Type B pancreatic cell (in vitro differentiated cells): ENCODE measurements at regions not wholly inside any gene's neighbourhood (a gene's known extent, or its start where the extent isn't known, plus 50 kb on each side); places are given as distances from the start of the nearest gene placed in this dataset.

Experiments
- DNase-seq: peaks from one replicate; pipeline ENCODE4 v3.0.0; 2021; ENCODE audit warnings: mixed read lengths; ENCODE audit not compliant: unreplicated experiment; ENCODE audit errors: extremely low spot score
- H3K27ac Mint-ChIP-seq: 2 replicates; pipeline ENCODE4 v1.8.0; 2021; ENCODE audit warnings: mild to moderate bottlenecking, mixed read lengths
- H3K27me3 Mint-ChIP-seq: 2 replicates; pipeline ENCODE4 v1.8.0; 2021; ENCODE audit warnings: mixed read lengths
- H3K36me3 Mint-ChIP-seq: 2 replicates; pipeline ENCODE4 v1.8.0; 2021; ENCODE audit warnings: mixed read lengths
- H3K4me1 Mint-ChIP-seq: one replicate; pipeline ENCODE4 v1.8.0; 2021; ENCODE audit warnings: mixed read lengths; ENCODE audit not compliant: unreplicated experiment
- H3K4me3 Mint-ChIP-seq: 2 replicates; pipeline ENCODE4 v1.8.0; 2021; ENCODE audit warnings: mild to moderate bottlenecking, mixed read lengths
- H3K9me3 Mint-ChIP-seq: 2 replicates; pipeline ENCODE4 v1.8.0; 2021; ENCODE audit warnings: mixed read lengths
- TF ChIP-seq, protein P1 (sequence below): fragments of 200-600 bp; sonication (generic); conservative IDR thresholded peaks from 2 replicates; pipeline ENCODE4 v1.5.0; 2021; ENCODE audit warnings: antibody characterized with exemption, mild to moderate bottlenecking

DNA sequence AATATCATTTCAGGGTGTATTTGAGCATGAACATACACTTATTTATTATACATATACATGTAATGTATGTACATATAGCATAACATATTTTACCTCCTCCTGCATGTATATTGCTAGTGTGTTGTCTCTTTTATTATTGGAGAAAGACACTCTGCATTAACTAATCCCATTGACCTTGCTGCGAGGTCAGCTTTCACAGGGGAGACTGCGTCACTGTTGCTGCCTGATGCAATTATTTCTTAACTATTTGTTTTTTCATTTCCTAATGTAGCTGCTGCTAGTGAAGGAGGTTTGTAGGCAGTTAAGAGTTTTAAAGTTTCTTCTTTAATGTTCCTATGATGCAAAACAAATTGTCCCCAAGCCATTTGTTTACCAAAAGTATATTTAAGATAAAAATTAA lies 185.4 kb upstream of the CNTN5 start:
- Mint-ChIP-seq H3K9me3 (no peaks in the 10 kb centered on the region), H3K36me3 (no peaks in the 10 kb centered on the region), H3K4me1 (no peaks in the 10 kb centered on the region), H3K27ac (peak overlapping the region; percentile 53), H3K4me3 (no peak overlapping the region), H3K27me3 (no peaks in the 10 kb centered on the region)
- no peak for DNase-seq
- TF ChIP-seq, protein P1, sequence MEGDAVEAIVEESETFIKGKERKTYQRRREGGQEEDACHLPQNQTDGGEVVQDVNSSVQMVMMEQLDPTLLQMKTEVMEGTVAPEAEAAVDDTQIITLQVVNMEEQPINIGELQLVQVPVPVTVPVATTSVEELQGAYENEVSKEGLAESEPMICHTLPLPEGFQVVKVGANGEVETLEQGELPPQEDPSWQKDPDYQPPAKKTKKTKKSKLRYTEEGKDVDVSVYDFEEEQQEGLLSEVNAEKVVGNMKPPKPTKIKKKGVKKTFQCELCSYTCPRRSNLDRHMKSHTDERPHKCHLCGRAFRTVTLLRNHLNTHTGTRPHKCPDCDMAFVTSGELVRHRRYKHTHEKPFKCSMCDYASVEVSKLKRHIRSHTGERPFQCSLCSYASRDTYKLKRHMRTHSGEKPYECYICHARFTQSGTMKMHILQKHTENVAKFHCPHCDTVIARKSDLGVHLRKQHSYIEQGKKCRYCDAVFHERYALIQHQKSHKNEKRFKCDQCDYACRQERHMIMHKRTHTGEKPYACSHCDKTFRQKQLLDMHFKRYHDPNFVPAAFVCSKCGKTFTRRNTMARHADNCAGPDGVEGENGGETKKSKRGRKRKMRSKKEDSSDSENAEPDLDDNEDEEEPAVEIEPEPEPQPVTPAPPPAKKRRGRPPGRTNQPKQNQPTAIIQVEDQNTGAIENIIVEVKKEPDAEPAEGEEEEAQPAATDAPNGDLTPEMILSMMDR, result no peak

- Mint-ChIP-seq H3K4me3 (no peak overlapping the region), H3K36me3 (no peaks in the 10 kb centered on the region), H3K4me1 (no peaks in the 10 kb centered on the region), H3K27ac (peak overlapping the region; percentile 4), H3K27me3 (no peaks in the 10 kb centered on the region), H3K9me3 (no peaks in the 10 kb centered on the region)
- DNase-seq, result no peak
- TF ChIP-seq, protein P1, result no peak
Measured at GRCh38 chr11:98836156-98836555, 184.6 kb upstream of the CNTN5 start.

DNA sequence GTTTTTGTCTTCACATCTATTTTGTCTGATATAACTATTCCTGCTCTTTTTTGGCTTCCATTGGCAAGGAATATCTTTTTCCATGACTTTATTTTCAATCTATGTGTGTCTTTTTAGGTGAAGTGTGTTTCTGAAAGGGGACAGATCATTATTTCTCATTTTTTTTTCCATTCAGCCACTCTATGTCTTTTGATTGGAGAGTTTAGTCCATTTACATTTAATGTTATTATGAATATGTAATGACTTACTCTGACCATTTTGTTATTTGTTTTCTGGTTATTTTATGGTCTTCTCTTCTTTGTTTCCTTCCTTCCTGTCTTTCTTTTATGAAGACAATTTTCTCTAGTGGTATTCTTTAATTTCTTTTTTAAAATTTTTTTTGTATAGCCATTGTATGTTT lies 178.6 kb upstream of the CNTN5 start:
- TF ChIP-seq, protein P1, result no peak
- Mint-ChIP-seq H3K27me3 (no peaks in the 10 kb centered on the region), H3K9me3 (peaks cover 4% of the 10 kb centered on the region), H3K4me3 (no peak overlapping the region), H3K4me1 (no peaks in the 10 kb centered on the region), H3K27ac (no peak overlapping the region), H3K36me3 (no peaks in the 10 kb centered on the region)
- no peak for DNase-seq

DNA sequence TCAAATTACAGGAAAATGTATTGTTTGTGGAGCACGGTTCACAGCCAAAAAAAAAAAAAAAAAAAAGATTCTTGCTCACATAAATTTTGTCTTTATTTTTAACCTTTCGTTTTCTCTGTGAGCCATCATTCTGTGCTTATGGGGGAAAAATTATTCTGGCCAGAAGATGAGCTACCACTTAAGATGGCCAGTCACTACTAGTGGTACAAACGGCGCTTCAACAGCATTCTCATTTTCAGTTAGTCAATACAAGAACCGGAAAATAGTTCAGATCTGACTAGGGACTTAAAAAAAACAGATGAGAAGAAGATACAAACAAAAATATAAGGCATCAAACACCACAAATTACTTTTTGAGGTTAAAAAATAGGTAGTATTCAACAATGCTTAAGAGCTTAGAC lies 158.6 kb upstream of the CNTN5 start:
- TF ChIP-seq, protein P1, result no peak
- Mint-ChIP-seq H3K9me3 (no peaks in the 10 kb centered on the region), H3K27ac (no peak overlapping the region), H3K36me3 (no peaks in the 10 kb centered on the region), H3K27me3 (no peaks in the 10 kb centered on the region), H3K4me3 (no peak overlapping the region), H3K4me1 (no peaks in the 10 kb centered on the region)
- no peak for DNase-seq

GRCh38 chr11:98871690-98872089 lies 149.1 kb upstream of the CNTN5 start:
- Mint-ChIP-seq H3K27ac (no peak overlapping the region), H3K4me3 (no peak overlapping the region)
- TF ChIP-seq, protein P1, result no peak

GRCh38 chr11:98874050-98874449 lies 146.7 kb upstream of the CNTN5 start:
- Mint-ChIP-seq H3K36me3 (no peaks in the 10 kb centered on the region), H3K27me3 (no peaks in the 10 kb centered on the region), H3K9me3 (no peaks in the 10 kb centered on the region), H3K27ac (no peak overlapping the region), H3K4me1 (no peaks in the 10 kb centered on the region), H3K4me3 (no peak overlapping the region)
- TF ChIP-seq, protein P1, result no peak
- no peak for DNase-seq

More at GRCh38 chr11:98871690-98872089, 149.1 kb upstream of the CNTN5 start:
- H3K4me1 Mint-ChIP-seq, result no peaks in the 10 kb centered on the region
- H3K9me3 Mint-ChIP-seq, result no peaks in the 10 kb centered on the region
- no peaks in the 10 kb centered on the region for H3K36me3 Mint-ChIP-seq
- no peak for DNase-seq
- no peaks in the 10 kb centered on the region for H3K27me3 Mint-ChIP-seq
